Neuronal stem cell (in vitro differentiated cells): ENCODE measurements at regions not wholly inside any gene's neighbourhood (a gene's known extent, or its start where the extent isn't known, plus 50 kb on each side); places are given as distances from the start of the nearest gene placed in this dataset.

ENCODE experiments used
- DNase-seq: peaks from one replicate; pipeline ENCODE4 v3.0.0-alpha.2; 2013; ENCODE audit warnings: low spot score
- H2AFZ ChIP-seq: one replicate; pipeline ENCODE4 v1.6.1; 2013; ENCODE audit warnings: mild to moderate bottlenecking, low read length, inconsistent platforms
- H2AK5ac ChIP-seq: 2 replicates; pipeline ENCODE4 v1.6.1; 2013; ENCODE audit warnings: low read depth, mild to moderate bottlenecking, inconsistent platforms, low read length, moderate library complexity, mixed read lengths
- H2BK120ac ChIP-seq: 2 replicates; pipeline ENCODE4 v1.6.1; 2013; ENCODE audit warnings: low read depth, mild to moderate bottlenecking, inconsistent platforms, low read length, moderate library complexity, mixed read lengths
- H2BK12ac ChIP-seq: one replicate; pipeline ENCODE4 v1.6.1; 2013; ENCODE audit warnings: low read length, inconsistent platforms
- H2BK15ac ChIP-seq: 2 replicates; pipeline ENCODE4 v1.6.1; 2013; ENCODE audit warnings: mild to moderate bottlenecking, low read length, inconsistent platforms, mixed read lengths
- H2BK5ac ChIP-seq: one replicate; pipeline ENCODE4 v1.6.1; 2013; ENCODE audit warnings: inconsistent platforms, mild to moderate bottlenecking, low read length, moderate library complexity
- H3K14ac ChIP-seq: one replicate; pipeline ENCODE4 v1.6.1; 2013; ENCODE audit warnings: low read length, inconsistent platforms
- H3K18ac ChIP-seq: 2 replicates; pipeline ENCODE4 v1.6.1; 2013; ENCODE audit warnings: low read length, inconsistent platforms
- H3K23ac ChIP-seq: 2 replicates; pipeline ENCODE4 v1.6.1; 2013; ENCODE audit warnings: low read depth, mild to moderate bottlenecking, mixed read lengths, low read length, inconsistent platforms; ENCODE audit not compliant: poor library complexity
- H3K27ac ChIP-seq: replicated peaks from 3 replicates; pipeline ENCODE4 v1.5.1; 2013; ENCODE audit warnings: low read length, inconsistent platforms
- H3K27me3 ChIP-seq, 3 experiments: 2 replicates each; pipeline ENCODE4 v1.6.1; 2013; ENCODE audit warnings: low read length in 3 of 3, mild to moderate bottlenecking in 2 of 3, inconsistent platforms in 1 of 3, low read depth in 1 of 3, mixed read lengths in 1 of 3, moderate library complexity in 1 of 3; ENCODE audit not compliant: control insufficient read depth in 3 of 3, insufficient read depth in 3 of 3
- H3K36me3 ChIP-seq, 2 donors: replicated peaks in 1 of 2; 2 replicates each; pipeline ENCODE4 v1.6.1; 2013; ENCODE audit warnings: low read length in 2 of 2; ENCODE audit not compliant: control insufficient read depth in 2 of 2, insufficient read depth in 2 of 2
- H3K4ac ChIP-seq: 2 replicates; pipeline ENCODE4 v1.6.1; 2013; ENCODE audit warnings: inconsistent platforms, mild to moderate bottlenecking, low read length, moderate library complexity
- H3K4me1 ChIP-seq, 2 donors: 1 replicate in 1 of 2; 2 replicates in 1 of 2; pipeline ENCODE4 v1.6.1; 2013; ENCODE audit warnings: low read length in 2 of 2, low read depth in 1 of 2; ENCODE audit not compliant: control insufficient read depth in 2 of 2, insufficient read depth in 1 of 2
- H3K4me2 ChIP-seq: one replicate; pipeline ENCODE4 v1.6.1; 2013; ENCODE audit warnings: mild to moderate bottlenecking, low read length, inconsistent platforms; ENCODE audit not compliant: insufficient read depth, poor library complexity, severe bottlenecking
- H3K4me3 ChIP-seq, 2 donors: 2 replicates each; pipeline ENCODE4 v1.5.1; 2013; ENCODE audit warnings: low read length in 2 of 2, mild to moderate bottlenecking in 2 of 2, inconsistent platforms in 1 of 2, moderate library complexity in 1 of 2
- H3K79me1 ChIP-seq: one replicate; pipeline ENCODE4 v1.6.1; 2013; ENCODE audit warnings: low read depth, mild to moderate bottlenecking, inconsistent platforms, low read length, moderate library complexity
- H3K9ac ChIP-seq: one replicate; pipeline ENCODE4 v1.6.1; 2013; ENCODE audit warnings: mild to moderate bottlenecking, low read depth, low read length, inconsistent platforms; ENCODE audit not compliant: poor library complexity
- H3K9me3 ChIP-seq, 2 donors: replicated peaks in 1 of 2; 2 replicates each; pipeline versions ENCODE3 to v1.6.1; 2013; ENCODE audit warnings: low read length in 2 of 2, mild to moderate bottlenecking in 2 of 2, inconsistent platforms in 1 of 2, low read depth in 1 of 2, mixed read lengths in 1 of 2, moderate library complexity in 1 of 2; ENCODE audit not compliant: control insufficient read depth in 2 of 2, insufficient read depth in 1 of 2
- H4K8ac ChIP-seq: one replicate; pipeline ENCODE4 v1.6.1; 2013; ENCODE audit warnings: low read depth, mild to moderate bottlenecking, inconsistent platforms, low read length, moderate library complexity
- H4K91ac ChIP-seq: one replicate; pipeline ENCODE4 v1.6.1; 2013; ENCODE audit warnings: low read length, low read depth, mild to moderate bottlenecking, inconsistent platforms; ENCODE audit not compliant: poor library complexity
- WGBS, 2 donors: extraction: QIAGEN DNeasy Blood & Tissue Kit; methylation state at CpG; one replicate each; pipeline ENCODE4 v1.1.7; 2013; ENCODE audit warnings: missing lambda C conversion rate in 2 of 2, mixed read lengths in 1 of 2; ENCODE audit not compliant: insufficient read length in 2 of 2, insufficient replicate concordance in 1 of 2; ENCODE audit errors: extremely low coverage in 2 of 2; 5-methylcytosine and 5-hydroxymethylcytosine counted together

DNA sequence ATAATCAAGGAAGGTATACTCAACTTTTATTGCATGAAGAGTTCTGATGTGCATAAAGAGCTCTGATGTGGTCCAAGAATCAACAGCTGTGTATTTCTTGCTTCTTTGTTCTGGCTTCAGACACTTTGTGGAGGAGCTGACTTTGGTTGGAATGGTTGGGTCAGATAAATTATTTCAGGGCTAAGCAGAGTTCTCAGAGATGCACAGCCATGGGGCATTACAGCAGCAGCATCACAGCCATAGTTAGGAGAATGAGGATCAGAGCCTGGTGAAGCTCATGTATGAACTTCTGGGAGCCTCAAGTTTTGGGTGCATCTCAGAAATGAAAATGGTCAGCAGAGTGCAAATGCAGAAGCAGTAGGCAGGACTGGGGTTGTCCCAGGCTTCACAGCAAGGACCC, 267.4 kb upstream of the RUNX1 start:
- Histone ChIP-seq H2AK5ac (no peak overlapping the region), H3K4me2 (no peak overlapping the region), H3K23ac (no peak overlapping the region), H3K4ac (no peak overlapping the region), H3K18ac (no peak overlapping the region), H3K9me3 (no peaks in the 10 kb centered on the region), H2BK5ac (no peak overlapping the region), H3K27me3 (no peaks in the 10 kb centered on the region), H3K36me3 (no peaks in the 10 kb centered on the region), H3K79me1 (no peaks in the 10 kb centered on the region), H2AFZ (no peak overlapping the region), H2BK12ac (no peak overlapping the region), H3K14ac (no peak overlapping the region), H4K91ac (no peak overlapping the region), H2BK15ac (no peak overlapping the region), H3K27ac (no peak overlapping the region), H3K4me3 (no peak overlapping the region), H2BK120ac (no peak overlapping the region), H3K4me1 (no peaks in the 10 kb centered on the region), H4K8ac (no peak overlapping the region), H3K9ac (no peak overlapping the region)
- DNase-seq: no peak

DNA sequence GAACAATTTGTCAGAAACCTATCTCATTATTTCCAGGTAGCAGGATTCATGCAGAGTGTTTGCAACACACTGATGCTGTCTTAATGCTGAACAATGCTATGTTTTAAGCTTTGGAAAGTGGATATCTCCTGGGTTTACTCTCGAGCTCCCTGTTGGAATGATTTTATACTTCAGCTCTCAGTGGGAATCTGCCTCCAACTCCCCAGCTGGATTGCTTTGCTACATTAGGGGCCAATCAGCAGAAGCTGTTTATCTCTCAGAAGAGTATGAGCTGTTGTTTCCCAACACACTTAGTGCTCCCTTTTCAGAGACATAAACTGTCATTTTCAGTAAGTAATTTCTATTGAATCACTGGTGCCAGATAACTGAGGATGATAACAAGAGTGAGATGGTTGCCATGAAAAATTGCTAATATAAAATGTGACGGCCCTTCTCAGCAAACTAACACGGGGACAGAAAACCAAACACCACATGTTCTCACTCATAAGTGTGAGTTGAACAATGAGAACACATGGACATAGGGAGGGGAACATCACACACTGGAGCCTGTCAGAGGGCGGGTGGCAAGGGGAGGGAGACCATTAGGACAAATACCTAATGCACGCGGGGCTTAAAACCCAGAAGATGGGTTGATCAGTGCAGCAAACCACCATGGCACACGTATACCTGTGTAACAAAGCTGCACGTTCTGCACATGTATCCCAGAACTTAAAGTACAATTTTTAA, 265.9 kb upstream of the RUNX1 start:
- no peak overlapping the region for H2BK120ac ChIP-seq
- H3K27me3 ChIP-seq: no peaks in the 10 kb centered on the region
- H2BK5ac ChIP-seq: no peak overlapping the region
- no CpG with 5 or more reads among the region's 8 CpGs for WGBS, 2 donors
- H3K4ac ChIP-seq: no peak overlapping the region
- H4K8ac ChIP-seq: no peak overlapping the region
- no peak overlapping the region for H3K23ac ChIP-seq
- H2BK12ac ChIP-seq: no peak overlapping the region
- H2BK15ac ChIP-seq: no peak overlapping the region
- no peaks in the 10 kb centered on the region for H3K36me3 ChIP-seq
- H3K18ac ChIP-seq: no peak overlapping the region
- no peaks in the 10 kb centered on the region for H3K4me1 ChIP-seq
- no peak overlapping the region for H2AK5ac ChIP-seq
- H3K79me1 ChIP-seq: no peaks in the 10 kb centered on the region
- no peak overlapping the region for H3K27ac ChIP-seq
- no peak overlapping the region for H3K4me3 ChIP-seq
- H2AFZ ChIP-seq: no peak overlapping the region
- DNase-seq: no peak
- no peak overlapping the region for H3K9ac ChIP-seq
- H4K91ac ChIP-seq: no peak overlapping the region
- no peak overlapping the region for H3K4me2 ChIP-seq
- H3K9me3 ChIP-seq: no peaks in the 10 kb centered on the region
- no peak overlapping the region for H3K14ac ChIP-seq

DNA sequence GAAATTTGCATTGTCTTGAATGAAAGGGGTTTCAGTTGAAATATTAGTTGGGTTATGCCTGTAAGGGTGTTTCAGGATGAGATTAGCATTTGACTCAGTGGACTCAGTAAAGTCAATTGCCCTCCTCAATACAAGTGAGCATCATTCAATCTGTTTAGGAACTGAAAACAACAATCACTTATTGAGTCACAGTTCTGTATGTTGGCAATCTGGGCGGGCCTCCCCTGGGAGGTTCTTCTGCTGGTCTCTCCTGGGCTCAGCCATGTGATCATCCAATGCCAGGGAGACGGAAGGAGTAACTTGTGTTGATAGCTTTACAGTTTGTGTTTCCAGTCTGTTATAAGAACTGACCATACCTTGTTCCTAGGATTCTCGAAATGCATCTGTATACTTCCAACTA, 262.9 kb upstream of the RUNX1 start:
- H3K27me3 ChIP-seq: no peaks in the 10 kb centered on the region
- H4K8ac ChIP-seq: no peak overlapping the region
- H2AK5ac ChIP-seq: no peak overlapping the region
- H3K4me3 ChIP-seq: no peak overlapping the region
- H3K9me3 ChIP-seq: no peaks in the 10 kb centered on the region
- no peak overlapping the region for H2BK15ac ChIP-seq
- no peak overlapping the region for H3K9ac ChIP-seq
- no peaks in the 10 kb centered on the region for H3K79me1 ChIP-seq
- no peak overlapping the region for H2BK120ac ChIP-seq
- H3K4me1 ChIP-seq: no peaks in the 10 kb centered on the region
- H2BK12ac ChIP-seq: no peak overlapping the region
- H3K4me2 ChIP-seq: no peak overlapping the region
- no peak overlapping the region for H3K23ac ChIP-seq
- H3K27ac ChIP-seq: no peak overlapping the region
- no peak overlapping the region for H4K91ac ChIP-seq
- no CpG with 5 or more reads among the region's 3 CpGs for WGBS, 2 donors
- H2BK5ac ChIP-seq: no peak overlapping the region
- H3K14ac ChIP-seq: no peak overlapping the region
- H3K4ac ChIP-seq: no peak overlapping the region
- no peak overlapping the region for H2AFZ ChIP-seq
- H3K36me3 ChIP-seq: no peaks in the 10 kb centered on the region
- H3K18ac ChIP-seq: no peak overlapping the region
- no peak for DNase-seq

DNA sequence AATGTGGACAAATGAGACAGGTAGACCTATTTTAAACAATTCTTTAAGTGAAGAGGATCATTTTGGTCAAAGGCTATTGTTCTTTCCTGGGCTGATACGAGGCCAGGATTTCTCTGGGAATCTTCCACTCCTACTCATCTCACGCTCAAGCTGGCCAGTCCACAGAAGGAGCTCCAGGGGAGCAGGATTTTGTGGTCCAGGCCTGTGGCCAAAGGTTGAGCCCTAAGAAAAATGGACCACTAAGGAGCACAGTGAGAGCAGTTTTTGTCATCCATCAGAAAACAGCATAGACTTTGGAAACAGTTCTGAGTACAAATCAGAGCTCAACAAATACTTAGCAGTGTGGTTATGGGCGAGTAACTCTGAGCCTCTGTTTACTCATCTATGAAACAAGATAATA, 260.2 kb upstream of the RUNX1 start:
- no peak overlapping the region for H2BK120ac ChIP-seq
- H3K23ac ChIP-seq: no peak overlapping the region
- no peak overlapping the region for H2BK12ac ChIP-seq
- H2AK5ac ChIP-seq: no peak overlapping the region
- H3K9me3 ChIP-seq: no peaks in the 10 kb centered on the region
- H3K4me3 ChIP-seq: no peak overlapping the region
- H3K4ac ChIP-seq: no peak overlapping the region
- no peak overlapping the region for H2BK15ac ChIP-seq
- no peaks in the 10 kb centered on the region for H3K79me1 ChIP-seq
- no peak overlapping the region for H2AFZ ChIP-seq
- H3K27ac ChIP-seq: no peak overlapping the region
- H3K4me2 ChIP-seq: no peak overlapping the region
- no CpG with 5 or more reads among the region's 3 CpGs for WGBS, 2 donors
- H4K8ac ChIP-seq: no peak overlapping the region
- no peak overlapping the region for H3K14ac ChIP-seq
- H3K27me3 ChIP-seq: no peaks in the 10 kb centered on the region
- H2BK5ac ChIP-seq: no peak overlapping the region
- no peak overlapping the region for H3K18ac ChIP-seq
- H3K4me1 ChIP-seq: peaks cover 0 to 4% of the 10 kb centered on the region in 2 donors
- H4K91ac ChIP-seq: no peak overlapping the region
- H3K36me3 ChIP-seq: no peaks in the 10 kb centered on the region
- H3K9ac ChIP-seq: no peak overlapping the region
- no peak for DNase-seq
